MM.1S (cell line): ENCODE measurements at regions not wholly inside any gene's neighbourhood (a gene's known extent, or its start where the extent isn't known, plus 50 kb on each side); places are given as distances from the start of the nearest gene placed in this dataset.
"Not testable (repeated sequence)": the region's sequence is repeated elsewhere in the genome, so short reads cannot be mapped to it uniquely, and the experiment has no call there.

Experiments used
- EZH2 ChIP-seq: fragments of 300-600 bp; sonication (generic); optimal IDR thresholded peaks from 2 replicates; pipeline ENCODE3; 2017; ENCODE audit warnings: low read depth, mild to moderate bottlenecking, antibody characterized with exemption, low read length, mixed read lengths
- TF ChIP-seq, protein P1 (sequence below): fragments of 300-600 bp; sonication (generic); IDR thresholded peaks from 2 replicates; pipeline ENCODE4 v1.5.1; 2016; ENCODE audit warnings: antibody characterized with exemption, low read length, mixed read lengths

DNA sequence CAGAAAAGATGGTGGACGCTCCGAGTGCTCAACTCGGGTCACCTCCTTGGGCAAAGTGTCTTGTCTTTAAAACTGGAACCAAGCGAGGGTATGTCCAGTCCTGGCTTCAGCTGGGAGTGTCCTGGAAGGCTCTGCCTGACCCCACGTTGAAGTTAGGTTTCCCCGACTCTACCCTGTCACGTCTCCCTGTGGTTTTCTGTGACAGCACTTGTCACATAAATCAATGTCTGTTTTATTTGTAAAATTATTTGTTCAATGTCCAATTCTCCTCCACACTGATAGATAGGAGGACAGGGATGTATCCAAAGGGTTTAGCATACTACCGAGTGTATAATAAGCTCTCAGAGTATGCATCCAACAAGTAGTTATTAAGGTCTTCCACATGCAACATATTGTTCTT lies 197.7 kb upstream of the IRF2BP2 start:
- TF ChIP-seq, protein P1, sequence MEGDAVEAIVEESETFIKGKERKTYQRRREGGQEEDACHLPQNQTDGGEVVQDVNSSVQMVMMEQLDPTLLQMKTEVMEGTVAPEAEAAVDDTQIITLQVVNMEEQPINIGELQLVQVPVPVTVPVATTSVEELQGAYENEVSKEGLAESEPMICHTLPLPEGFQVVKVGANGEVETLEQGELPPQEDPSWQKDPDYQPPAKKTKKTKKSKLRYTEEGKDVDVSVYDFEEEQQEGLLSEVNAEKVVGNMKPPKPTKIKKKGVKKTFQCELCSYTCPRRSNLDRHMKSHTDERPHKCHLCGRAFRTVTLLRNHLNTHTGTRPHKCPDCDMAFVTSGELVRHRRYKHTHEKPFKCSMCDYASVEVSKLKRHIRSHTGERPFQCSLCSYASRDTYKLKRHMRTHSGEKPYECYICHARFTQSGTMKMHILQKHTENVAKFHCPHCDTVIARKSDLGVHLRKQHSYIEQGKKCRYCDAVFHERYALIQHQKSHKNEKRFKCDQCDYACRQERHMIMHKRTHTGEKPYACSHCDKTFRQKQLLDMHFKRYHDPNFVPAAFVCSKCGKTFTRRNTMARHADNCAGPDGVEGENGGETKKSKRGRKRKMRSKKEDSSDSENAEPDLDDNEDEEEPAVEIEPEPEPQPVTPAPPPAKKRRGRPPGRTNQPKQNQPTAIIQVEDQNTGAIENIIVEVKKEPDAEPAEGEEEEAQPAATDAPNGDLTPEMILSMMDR = not testable (repeated sequence)
- not testable (repeated sequence) for TF ChIP-seq EZH2
